SK-N-SH treated with all-trans-retinoic acid at 6 μM for 48 hours (cell line): ENCODE measurements at regions not wholly inside any gene's neighbourhood (a gene's known extent, or its start where the extent isn't known, plus 50 kb on each side); places are given as distances from the start of the nearest gene placed in this dataset.

Experiments
- ATAC-seq: fragments of 200-7000 bp; cut with Tn5 transposase; 3 replicates; pipeline ENCODE4 v1.9.1; 2020; ENCODE audit warnings: mild to moderate bottlenecking, moderate library complexity
- ARNTL ChIP-seq: fragments of 450-650 bp; formaldehyde crosslinking; IDR thresholded peaks from 2 replicates; pipeline ENCODE4 v1.5.0; 2020; ENCODE audit warnings: low read depth, mild to moderate bottlenecking, moderate library complexity, borderline replicate concordance
- BACH2 ChIP-seq: fragments of 250-450 bp; sonication (Bioruptor Pico); IDR thresholded peaks from 2 replicates; pipeline ENCODE4 v1.9.0; 2021; ENCODE audit warnings: mild to moderate bottlenecking, borderline replicate concordance
- CSDC2 ChIP-seq: fragments of 250-450 bp; sonication (Bioruptor Pico); IDR thresholded peaks from 2 replicates; pipeline ENCODE4 v1.5.0; 2020; ENCODE audit warnings: mild to moderate bottlenecking, moderate library complexity
- ESRRG ChIP-seq: fragments of 250-450 bp; sonication (Bioruptor Pico); IDR thresholded peaks from 2 replicates; pipeline ENCODE4 v1.6.1; 2021; ENCODE audit warnings: mild to moderate bottlenecking
- GLIS3 ChIP-seq: fragments of 250-450 bp; sonication (Bioruptor Pico); IDR thresholded peaks from 2 replicates; pipeline ENCODE4 v1.5.0; 2020; ENCODE audit warnings: mild to moderate bottlenecking, moderate library complexity
- ISL1 ChIP-seq: fragments of 250-450 bp; sonication (Bioruptor Pico); IDR thresholded peaks from 2 replicates; pipeline ENCODE4 v2.1.2; 2022; ENCODE audit warnings: mild to moderate bottlenecking, moderate library complexity
- OSR1 ChIP-seq: fragments of 250-450 bp; sonication (Bioruptor Pico); IDR thresholded peaks from 2 replicates; pipeline ENCODE4 v1.8.0; 2022; ENCODE audit warnings: moderate library complexity, mild to moderate bottlenecking, inconsistent platforms
- PPARA ChIP-seq: fragments of 250-450 bp; sonication (Bioruptor Pico); IDR thresholded peaks from 2 replicates; pipeline ENCODE4 v1.5.0; 2020; ENCODE audit warnings: mild to moderate bottlenecking, borderline replicate concordance
- SNAI2 ChIP-seq: fragments of 250-450 bp; sonication (Bioruptor Pico); IDR thresholded peaks from 2 replicates; pipeline ENCODE4 v1.5.0; 2020; ENCODE audit warnings: mild to moderate bottlenecking, moderate library complexity
- TOX ChIP-seq: fragments of 250-450 bp; sonication (Bioruptor Pico); IDR thresholded peaks from 2 replicates; pipeline ENCODE4 v1.8.0; 2021; ENCODE audit warnings: mild to moderate bottlenecking, moderate library complexity, borderline replicate concordance
- ZC3H10 ChIP-seq: fragments of 250-450 bp; sonication (Bioruptor Pico); IDR thresholded peaks from 2 replicates; pipeline ENCODE4 v1.5.1; 2021; ENCODE audit warnings: mild to moderate bottlenecking, moderate library complexity
- ZFP3 ChIP-seq: fragments of 250-450 bp; sonication (Bioruptor Pico); IDR thresholded peaks from 2 replicates; pipeline ENCODE4 v1.5.0; 2020; ENCODE audit warnings: mild to moderate bottlenecking, moderate library complexity
- ZNF565 ChIP-seq: fragments of 450-650 bp; formaldehyde crosslinking; conservative IDR thresholded peaks from 2 replicates; pipeline ENCODE4 v1.5.0; 2020; ENCODE audit warnings: low read depth, mild to moderate bottlenecking, moderate library complexity
- ZNF70 ChIP-seq: fragments of 450-650 bp; formaldehyde crosslinking; IDR thresholded peaks from 2 replicates; pipeline ENCODE4 v1.5.0; 2020; ENCODE audit warnings: mild to moderate bottlenecking, moderate library complexity
- ZNF8 ChIP-seq: fragments of 450-650 bp; formaldehyde crosslinking; IDR thresholded peaks from 2 replicates; pipeline ENCODE4 v1.5.0; 2020; ENCODE audit warnings: mild to moderate bottlenecking, moderate library complexity
- TF ChIP-seq, protein P1 (sequence below): fragments of 250-450 bp; sonication (Bioruptor Pico); IDR thresholded peaks from 2 replicates; pipeline ENCODE4 v1.5.1; 2021; ENCODE audit warnings: mild to moderate bottlenecking, moderate library complexity
- TF ChIP-seq, protein P2 (sequence below): fragments of 250-450 bp; sonication (Bioruptor Pico); IDR thresholded peaks from 2 replicates; pipeline ENCODE4 v1.8.0; 2021; ENCODE audit warnings: low read depth, mild to moderate bottlenecking, moderate library complexity, borderline replicate concordance
- TF ChIP-seq, protein P3 (sequence below): fragments of 250-450 bp; sonication (Bioruptor Pico); IDR thresholded peaks from 2 replicates; pipeline ENCODE4 v1.5.0; 2020; ENCODE audit warnings: mild to moderate bottlenecking, moderate library complexity
- TF ChIP-seq, protein P4 (sequence below): fragments of 250-450 bp; sonication (Bioruptor Pico); IDR thresholded peaks from 2 replicates; pipeline ENCODE4 v1.5.1; 2020; ENCODE audit warnings: low read depth, mild to moderate bottlenecking, moderate library complexity
- TF ChIP-seq, protein P5 (sequence below): fragments of 250-450 bp; sonication (Bioruptor Pico); IDR thresholded peaks from 2 replicates; pipeline ENCODE4 v1.8.0; 2020; ENCODE audit warnings: mild to moderate bottlenecking, moderate library complexity, borderline replicate concordance

DNA sequence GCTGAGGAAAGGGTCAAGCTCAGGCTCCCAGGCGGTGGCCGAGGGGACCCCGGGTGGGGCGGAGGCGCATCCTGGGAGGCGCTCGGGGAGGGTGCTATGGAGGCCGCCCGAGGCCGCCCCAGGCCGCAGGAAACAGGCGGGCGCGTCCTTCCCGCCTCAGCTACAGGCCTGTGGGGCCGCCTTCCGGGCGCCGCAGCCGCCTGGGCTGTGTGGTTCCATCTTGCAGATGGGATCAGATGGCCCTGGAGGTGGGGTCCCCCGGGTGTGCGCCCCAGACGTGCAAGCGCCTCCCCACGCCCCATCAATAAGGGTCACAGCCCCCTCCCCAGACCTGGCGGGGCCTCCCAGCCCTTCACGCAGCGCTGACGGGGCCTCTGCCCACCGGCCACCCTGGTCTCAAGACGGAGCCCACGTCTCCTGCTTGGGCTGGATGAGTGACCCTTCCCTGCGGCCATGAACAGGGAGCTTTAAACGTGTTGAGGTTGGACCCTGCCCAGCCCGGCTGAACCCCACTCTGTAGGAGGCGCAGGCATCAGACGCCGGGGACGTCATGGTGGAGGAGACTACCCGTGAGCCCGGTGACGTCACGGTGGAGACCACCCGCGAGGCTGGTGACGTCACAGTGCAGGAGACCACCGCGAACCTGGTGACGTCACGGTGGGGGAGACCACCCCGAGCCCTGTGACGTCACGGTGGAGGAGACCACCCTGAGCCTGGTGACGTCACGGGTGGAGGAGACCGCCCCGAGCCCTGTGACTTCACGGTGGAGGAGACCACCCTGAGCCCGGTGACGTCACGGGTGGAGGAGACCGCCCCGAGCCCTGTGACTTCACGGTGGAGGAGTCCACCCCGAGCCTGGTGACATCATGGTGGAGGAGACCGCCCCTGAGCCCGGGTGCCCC is 267.0 kb downstream of the DLL1 start (continued):
- TF ChIP-seq ZC3H10 (CRISPR knock-in tag) (no peak), ESRRG (no peak), ISL1 (CRISPR knock-in tag) (no peak)
- TF ChIP-seq, protein P1, sequence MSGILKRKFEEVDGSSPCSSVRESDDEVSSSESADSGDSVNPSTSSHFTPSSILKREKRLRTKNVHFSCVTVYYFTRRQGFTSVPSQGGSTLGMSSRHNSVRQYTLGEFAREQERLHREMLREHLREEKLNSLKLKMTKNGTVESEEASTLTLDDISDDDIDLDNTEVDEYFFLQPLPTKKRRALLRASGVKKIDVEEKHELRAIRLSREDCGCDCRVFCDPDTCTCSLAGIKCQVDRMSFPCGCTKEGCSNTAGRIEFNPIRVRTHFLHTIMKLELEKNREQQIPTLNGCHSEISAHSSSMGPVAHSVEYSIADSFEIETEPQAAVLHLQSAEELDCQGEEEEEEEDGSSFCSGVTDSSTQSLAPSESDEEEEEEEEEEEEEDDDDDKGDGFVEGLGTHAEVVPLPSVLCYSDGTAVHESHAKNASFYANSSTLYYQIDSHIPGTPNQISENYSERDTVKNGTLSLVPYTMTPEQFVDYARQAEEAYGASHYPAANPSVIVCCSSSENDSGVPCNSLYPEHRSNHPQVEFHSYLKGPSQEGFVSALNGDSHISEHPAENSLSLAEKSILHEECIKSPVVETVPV = no peak

DNA sequence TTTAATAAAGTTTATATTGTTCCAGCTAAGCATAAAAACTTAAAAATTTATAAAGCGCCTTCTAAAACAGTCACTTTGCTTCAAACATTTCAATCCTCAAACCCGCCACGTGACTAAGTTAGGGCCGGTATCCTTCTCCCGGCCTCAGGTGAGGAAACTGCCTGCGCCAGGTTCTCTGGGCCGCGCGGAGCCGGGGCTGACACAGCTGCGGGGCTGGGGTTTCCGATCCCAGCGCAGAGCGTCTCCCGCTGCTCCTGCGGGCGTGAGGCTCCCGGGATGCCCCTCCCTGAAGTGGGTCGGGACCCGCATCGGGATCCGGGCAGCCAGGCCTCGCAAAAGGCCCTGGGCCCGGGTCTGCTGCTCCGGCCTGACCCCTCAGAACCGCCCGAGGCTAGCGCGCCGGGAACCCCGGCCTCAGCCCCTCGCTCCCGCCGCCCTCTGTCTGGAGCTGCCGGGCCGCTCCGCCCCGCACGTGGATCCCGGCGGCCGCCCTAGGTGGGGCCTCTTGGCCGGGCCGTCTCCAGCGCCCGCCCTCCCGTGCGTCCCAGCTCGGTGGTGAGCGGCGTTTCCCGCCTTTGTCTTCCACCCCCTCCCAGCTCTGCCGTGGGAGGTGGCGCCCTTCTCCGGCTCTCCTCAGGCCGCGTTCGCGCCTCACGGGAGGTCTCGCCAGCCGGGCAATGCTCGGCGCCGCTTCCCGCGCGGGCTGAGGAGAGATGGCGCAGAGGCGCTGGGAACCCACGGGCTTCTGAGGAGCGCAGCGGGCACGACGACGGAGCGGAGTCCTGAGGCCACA is 267.9 kb downstream of the DLL1 start:
- TF ChIP-seq, protein P2, sequence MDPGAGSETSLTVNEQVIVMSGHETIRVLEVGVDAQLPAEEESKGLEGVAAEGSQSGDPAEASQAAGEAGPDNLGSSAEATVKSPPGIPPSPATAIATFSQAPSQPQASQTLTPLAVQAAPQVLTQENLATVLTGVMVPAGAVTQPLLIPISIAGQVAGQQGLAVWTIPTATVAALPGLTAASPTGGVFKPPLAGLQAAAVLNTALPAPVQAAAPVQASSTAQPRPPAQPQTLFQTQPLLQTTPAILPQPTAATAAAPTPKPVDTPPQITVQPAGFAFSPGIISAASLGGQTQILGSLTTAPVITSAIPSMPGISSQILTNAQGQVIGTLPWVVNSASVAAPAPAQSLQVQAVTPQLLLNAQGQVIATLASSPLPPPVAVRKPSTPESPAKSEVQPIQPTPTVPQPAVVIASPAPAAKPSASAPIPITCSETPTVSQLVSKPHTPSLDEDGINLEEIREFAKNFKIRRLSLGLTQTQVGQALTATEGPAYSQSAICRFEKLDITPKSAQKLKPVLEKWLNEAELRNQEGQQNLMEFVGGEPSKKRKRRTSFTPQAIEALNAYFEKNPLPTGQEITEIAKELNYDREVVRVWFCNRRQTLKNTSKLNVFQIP = no peak
- no peak for TF ChIP-seq PPARA
- TF ChIP-seq, protein P3, sequence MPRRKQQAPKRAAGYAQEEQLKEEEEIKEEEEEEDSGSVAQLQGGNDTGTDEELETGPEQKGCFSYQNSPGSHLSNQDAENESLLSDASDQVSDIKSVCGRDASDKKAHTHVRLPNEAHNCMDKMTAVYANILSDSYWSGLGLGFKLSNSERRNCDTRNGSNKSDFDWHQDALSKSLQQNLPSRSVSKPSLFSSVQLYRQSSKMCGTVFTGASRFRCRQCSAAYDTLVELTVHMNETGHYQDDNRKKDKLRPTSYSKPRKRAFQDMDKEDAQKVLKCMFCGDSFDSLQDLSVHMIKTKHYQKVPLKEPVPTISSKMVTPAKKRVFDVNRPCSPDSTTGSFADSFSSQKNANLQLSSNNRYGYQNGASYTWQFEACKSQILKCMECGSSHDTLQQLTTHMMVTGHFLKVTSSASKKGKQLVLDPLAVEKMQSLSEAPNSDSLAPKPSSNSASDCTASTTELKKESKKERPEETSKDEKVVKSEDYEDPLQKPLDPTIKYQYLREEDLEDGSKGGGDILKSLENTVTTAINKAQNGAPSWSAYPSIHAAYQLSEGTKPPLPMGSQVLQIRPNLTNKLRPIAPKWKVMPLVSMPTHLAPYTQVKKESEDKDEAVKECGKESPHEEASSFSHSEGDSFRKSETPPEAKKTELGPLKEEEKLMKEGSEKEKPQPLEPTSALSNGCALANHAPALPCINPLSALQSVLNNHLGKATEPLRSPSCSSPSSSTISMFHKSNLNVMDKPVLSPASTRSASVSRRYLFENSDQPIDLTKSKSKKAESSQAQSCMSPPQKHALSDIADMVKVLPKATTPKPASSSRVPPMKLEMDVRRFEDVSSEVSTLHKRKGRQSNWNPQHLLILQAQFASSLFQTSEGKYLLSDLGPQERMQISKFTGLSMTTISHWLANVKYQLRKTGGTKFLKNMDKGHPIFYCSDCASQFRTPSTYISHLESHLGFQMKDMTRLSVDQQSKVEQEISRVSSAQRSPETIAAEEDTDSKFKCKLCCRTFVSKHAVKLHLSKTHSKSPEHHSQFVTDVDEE (CRISPR knock-in tag) = no peak
- no peak for TF ChIP-seq SNAI2
- no peak for TF ChIP-seq ZNF8
- TF ChIP-seq, protein P4, sequence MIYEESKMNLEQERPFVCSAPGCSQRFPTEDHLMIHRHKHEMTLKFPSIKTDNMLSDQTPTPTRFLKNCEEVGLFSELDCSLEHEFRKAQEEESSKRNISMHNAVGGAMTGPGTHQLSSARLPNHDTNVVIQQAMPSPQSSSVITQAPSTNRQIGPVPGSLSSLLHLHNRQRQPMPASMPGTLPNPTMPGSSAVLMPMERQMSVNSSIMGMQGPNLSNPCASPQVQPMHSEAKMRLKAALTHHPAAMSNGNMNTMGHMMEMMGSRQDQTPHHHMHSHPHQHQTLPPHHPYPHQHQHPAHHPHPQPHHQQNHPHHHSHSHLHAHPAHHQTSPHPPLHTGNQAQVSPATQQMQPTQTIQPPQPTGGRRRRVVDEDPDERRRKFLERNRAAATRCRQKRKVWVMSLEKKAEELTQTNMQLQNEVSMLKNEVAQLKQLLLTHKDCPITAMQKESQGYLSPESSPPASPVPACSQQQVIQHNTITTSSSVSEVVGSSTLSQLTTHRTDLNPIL = no peak
- TF ChIP-seq, protein P5, sequence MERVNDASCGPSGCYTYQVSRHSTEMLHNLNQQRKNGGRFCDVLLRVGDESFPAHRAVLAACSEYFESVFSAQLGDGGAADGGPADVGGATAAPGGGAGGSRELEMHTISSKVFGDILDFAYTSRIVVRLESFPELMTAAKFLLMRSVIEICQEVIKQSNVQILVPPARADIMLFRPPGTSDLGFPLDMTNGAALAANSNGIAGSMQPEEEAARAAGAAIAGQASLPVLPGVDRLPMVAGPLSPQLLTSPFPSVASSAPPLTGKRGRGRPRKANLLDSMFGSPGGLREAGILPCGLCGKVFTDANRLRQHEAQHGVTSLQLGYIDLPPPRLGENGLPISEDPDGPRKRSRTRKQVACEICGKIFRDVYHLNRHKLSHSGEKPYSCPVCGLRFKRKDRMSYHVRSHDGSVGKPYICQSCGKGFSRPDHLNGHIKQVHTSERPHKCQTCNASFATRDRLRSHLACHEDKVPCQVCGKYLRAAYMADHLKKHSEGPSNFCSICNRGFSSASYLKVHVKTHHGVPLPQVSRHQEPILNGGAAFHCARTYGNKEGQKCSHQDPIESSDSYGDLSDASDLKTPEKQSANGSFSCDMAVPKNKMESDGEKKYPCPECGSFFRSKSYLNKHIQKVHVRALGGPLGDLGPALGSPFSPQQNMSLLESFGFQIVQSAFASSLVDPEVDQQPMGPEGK (CRISPR knock-in tag) = no peak
- TF ChIP-seq ZFP3 = no peak
- TF ChIP-seq ISL1 (CRISPR knock-in tag) = no peak
- no peak for TF ChIP-seq BACH2
- no peak for TF ChIP-seq ESRRG
- TF ChIP-seq TOX (CRISPR knock-in tag) = no peak
- TF ChIP-seq ZNF70 (CRISPR knock-in tag) = no peak
- no peak for TF ChIP-seq ARNTL (CRISPR knock-in tag)
- TF ChIP-seq GLIS3 = no peak

DNA sequence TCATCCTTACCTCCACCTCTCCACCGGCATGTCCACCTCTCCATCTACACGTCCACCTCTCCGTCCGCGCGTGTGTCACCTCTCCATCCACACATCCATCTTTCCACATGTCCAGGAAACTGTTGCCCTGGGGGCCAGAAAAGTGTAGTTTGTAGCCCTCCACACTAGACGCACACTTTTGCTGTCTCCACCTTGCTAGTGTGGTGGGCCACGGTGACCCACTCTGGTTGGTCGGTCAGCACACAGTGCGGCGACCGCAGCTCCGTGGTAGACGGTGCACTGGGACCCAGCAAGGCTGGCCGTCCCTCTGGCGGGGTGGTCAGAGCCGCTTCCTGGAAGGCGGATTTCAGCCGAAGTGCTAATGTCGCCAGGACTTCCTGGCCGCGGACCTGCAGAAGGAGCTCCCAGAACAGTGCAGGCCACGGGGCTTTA is 268.6 kb downstream of the DLL1 start:
- no peak for ATAC-seq
- TF ChIP-seq CSDC2 (CRISPR knock-in tag) (no peak), GLIS3 (no peak), ZNF565 (no peak), ZFP3 (no peak), OSR1 (no peak), SNAI2 (no peak), ZNF70 (CRISPR knock-in tag) (no peak)

More for the DNA sequence above, 267.9 kb downstream of the DLL1 start:
- ATAC-seq = no peak
